ENCODE measurements at regions not wholly inside any gene's neighbourhood (a gene's known extent, or its start where the extent isn't known, plus 50 kb on each side); places are given as distances from the start of the nearest gene placed in this dataset.

DNA sequence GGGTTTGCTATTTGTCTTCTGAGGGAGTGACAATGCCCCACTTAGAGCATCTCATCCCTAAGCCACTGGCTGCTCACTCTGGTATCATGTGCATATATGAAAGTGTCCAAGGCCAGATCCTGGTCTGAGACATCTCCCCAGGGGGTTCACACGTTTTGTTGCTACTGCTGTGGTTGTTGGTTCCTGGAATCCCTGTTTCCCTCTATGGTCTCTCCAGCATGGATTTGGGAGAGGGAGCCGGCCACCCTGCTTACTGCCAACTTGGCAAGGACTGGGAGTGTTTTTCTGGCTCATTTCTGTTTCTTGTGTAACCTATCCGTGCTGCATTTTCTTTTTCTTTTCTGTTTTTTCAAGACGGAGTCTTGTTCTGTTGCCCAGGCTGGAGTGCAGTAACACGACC lies 101.3 kb upstream of the MAX start:
- DNase-seq, result no peak
- no peaks in the 10 kb centered on the region for H3K9me3 ChIP-seq
- no peaks in the 10 kb centered on the region for H3K36me3 ChIP-seq (ENCODE audit: insufficient read depth in 1 of 2, low read depth in 1 of 2)
- no peak for ATAC-seq
- H3K4me1 ChIP-seq, result no peaks in the 10 kb centered on the region
- TF ChIP-seq, protein P1, sequence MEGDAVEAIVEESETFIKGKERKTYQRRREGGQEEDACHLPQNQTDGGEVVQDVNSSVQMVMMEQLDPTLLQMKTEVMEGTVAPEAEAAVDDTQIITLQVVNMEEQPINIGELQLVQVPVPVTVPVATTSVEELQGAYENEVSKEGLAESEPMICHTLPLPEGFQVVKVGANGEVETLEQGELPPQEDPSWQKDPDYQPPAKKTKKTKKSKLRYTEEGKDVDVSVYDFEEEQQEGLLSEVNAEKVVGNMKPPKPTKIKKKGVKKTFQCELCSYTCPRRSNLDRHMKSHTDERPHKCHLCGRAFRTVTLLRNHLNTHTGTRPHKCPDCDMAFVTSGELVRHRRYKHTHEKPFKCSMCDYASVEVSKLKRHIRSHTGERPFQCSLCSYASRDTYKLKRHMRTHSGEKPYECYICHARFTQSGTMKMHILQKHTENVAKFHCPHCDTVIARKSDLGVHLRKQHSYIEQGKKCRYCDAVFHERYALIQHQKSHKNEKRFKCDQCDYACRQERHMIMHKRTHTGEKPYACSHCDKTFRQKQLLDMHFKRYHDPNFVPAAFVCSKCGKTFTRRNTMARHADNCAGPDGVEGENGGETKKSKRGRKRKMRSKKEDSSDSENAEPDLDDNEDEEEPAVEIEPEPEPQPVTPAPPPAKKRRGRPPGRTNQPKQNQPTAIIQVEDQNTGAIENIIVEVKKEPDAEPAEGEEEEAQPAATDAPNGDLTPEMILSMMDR (IDR thresholded peaks at IDR 0.05), result no peak
- no peak overlapping the region for H3K4me3 ChIP-seq
- 24 to 41% (median 33%) methylated on average over 5 of the region's 5 CpGs for WGBS, 3 donors
- intact Hi-C loops (cut with DNase I), result no loop called here
- no peak overlapping the region for H3K27ac ChIP-seq
- H3K27me3 ChIP-seq (ENCODE audit: insufficient read depth in 3 of 3, low read length in 2 of 3), result no peaks in the 10 kb centered on the region

DNA sequence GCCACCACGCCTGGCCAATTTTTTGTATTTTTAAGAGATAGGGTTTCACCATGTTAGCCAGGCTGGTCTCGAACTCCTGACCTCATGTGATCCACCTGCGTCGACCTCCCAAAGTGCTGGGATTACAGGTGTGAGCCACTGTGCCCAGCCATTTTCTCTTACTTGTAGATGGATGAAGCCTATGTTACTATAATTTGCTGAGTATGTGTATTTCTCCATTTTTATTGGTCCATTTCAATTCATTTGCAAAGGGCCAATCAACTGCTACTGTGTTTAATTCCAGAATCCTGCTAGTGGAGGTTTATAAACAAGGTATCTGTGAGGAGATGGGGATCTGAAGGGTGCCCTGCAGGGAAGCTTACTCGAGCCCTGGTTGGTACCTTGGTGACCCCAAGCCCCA lies 101.7 kb upstream of the MAX start:
- no peak for DNase-seq
- no peaks in the 10 kb centered on the region for H3K9me3 ChIP-seq
- H3K36me3 ChIP-seq (ENCODE audit: insufficient read depth in 1 of 2, low read depth in 1 of 2), result no peaks in the 10 kb centered on the region
- 80 to 89% (median 81%) methylated on average over 5 of the region's 5 CpGs for WGBS, 3 donors
- ATAC-seq, result no peak
- no peak overlapping the region for H3K27ac ChIP-seq
- no peaks in the 10 kb centered on the region for H3K27me3 ChIP-seq (ENCODE audit: insufficient read depth in 3 of 3, low read length in 2 of 3)
- intact Hi-C loops (cut with DNase I), result no loop called here
- TF ChIP-seq, protein P1 (IDR thresholded peaks at IDR 0.05), result no peak
- H3K4me3 ChIP-seq, result no peak overlapping the region
- no peaks in the 10 kb centered on the region for H3K4me1 ChIP-seq

DNA sequence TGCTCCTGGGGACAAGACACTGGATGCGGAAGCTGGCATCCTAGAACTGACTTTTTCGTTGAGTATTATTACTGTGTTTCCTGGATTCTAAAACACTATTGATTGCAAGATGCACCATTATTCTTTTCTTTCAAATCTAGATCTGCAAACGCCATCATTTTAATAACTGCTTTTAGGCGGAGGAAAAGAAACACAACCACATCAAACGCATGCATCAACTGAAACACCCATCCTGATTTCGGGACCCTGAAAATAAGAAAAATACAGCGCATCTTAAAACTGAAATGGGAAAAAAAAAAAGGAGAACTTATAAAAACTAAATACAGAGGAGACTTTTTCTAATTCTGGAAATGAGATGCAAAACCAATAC lies 103.7 kb upstream of the MAX start:
- DNase-seq, result no peak
- Histone ChIP-seq H3K4me1 (no peaks in the 10 kb centered on the region), H3K36me3 (ENCODE audit: insufficient read depth in 1 of 2, low read depth in 1 of 2) (no peaks in the 10 kb centered on the region), H3K4me3 (no peak overlapping the region), H3K9me3 (no peaks in the 10 kb centered on the region), H3K27me3 (ENCODE audit: insufficient read depth in 3 of 3, low read length in 2 of 3) (no peaks in the 10 kb centered on the region), H3K27ac (no peak overlapping the region)
- intact Hi-C loops (cut with DNase I), result no loop called here
- TF ChIP-seq, protein P1 (IDR thresholded peaks at IDR 0.05), result no peak
- 80 to 90% (median 84%) methylated on average over 7 of the region's 7 CpGs for WGBS, 3 donors
- ATAC-seq, result no peak

DNA sequence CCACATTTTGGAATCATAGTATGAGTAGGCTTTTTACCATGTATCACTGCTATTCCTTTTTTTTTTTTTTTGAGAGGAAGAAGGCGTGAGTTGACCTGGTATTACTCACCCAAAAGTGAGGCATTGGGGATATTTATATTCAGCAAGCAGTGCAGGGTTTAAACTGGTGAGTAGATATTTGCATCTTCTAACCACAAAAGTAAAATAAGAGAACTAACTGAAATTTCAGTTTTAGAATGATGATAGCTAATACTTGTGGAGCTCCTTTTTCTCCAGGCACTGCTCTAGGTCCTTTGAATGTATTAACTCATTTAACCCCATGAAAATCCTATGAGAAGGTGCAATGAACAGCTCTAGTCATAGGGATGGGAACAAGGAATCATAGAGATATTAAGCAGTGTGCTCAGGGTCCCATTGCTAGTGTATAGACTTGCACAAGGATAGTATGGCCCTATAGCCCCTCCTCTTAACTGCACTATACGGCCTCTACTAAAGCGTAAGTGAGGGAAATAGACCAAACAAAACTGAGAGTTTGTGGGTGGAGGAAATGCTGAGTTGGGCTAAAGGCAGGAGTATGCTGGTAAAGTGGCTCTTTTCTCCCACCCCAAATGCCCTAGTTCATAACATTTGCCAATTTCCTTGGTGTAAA lies 104.3 kb upstream of the MAX start:
- TF ChIP-seq, protein P1 (IDR thresholded peaks at IDR 0.05), result no peak
- Histone ChIP-seq H3K27me3 (ENCODE audit: insufficient read depth in 3 of 3, low read length in 2 of 3) (no peaks in the 10 kb centered on the region), H3K4me1 (no peaks in the 10 kb centered on the region), H3K36me3 (ENCODE audit: insufficient read depth in 1 of 2, low read depth in 1 of 2) (no peaks in the 10 kb centered on the region), H3K9me3 (no peaks in the 10 kb centered on the region), H3K27ac (no peak overlapping the region), H3K4me3 (no peak overlapping the region)
- intact Hi-C loops (cut with DNase I), result no loop called here
- ATAC-seq (no peak), DNase-seq (no peak)
- WGBS, 3 donors, result 81 to 88% (median 88%) methylated on average over 3 of the region's 3 CpGs

DNA sequence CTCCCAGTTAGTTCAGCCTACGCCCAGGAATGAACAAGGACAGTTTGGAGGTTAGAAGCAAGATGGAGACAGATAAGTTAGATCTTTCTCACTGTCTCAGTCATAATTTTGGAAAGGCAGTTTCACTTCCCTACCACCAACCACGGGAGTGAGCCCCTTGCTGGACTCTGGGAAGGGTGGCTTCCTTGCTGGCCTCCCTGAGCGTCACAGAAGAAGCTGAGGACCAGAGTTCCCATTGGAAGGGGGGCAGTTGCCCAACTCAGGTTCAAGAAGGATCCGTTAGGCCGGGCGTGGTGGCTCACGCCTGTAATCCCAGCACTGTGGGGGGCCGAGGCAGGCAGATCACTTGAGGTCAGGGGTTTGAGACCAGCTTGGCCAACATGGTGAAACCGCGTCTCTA lies 106.2 kb upstream of the MAX start:
- H3K4me3 ChIP-seq, result no peak overlapping the region
- H3K9me3 ChIP-seq, result no peaks in the 10 kb centered on the region
- H3K27me3 ChIP-seq (ENCODE audit: insufficient read depth in 3 of 3, low read length in 2 of 3), result no peaks in the 10 kb centered on the region
- no peak for DNase-seq
- TF ChIP-seq, protein P1 (IDR thresholded peaks at IDR 0.05), result no peak
- no peak for ATAC-seq
- H3K4me1 ChIP-seq, result no peaks in the 10 kb centered on the region
- H3K27ac ChIP-seq, result no peak overlapping the region
- no peaks in the 10 kb centered on the region for H3K36me3 ChIP-seq (ENCODE audit: insufficient read depth in 1 of 2, low read depth in 1 of 2)
- 89 to 92% (median 90%) methylated on average over 10 of the region's 10 CpGs for WGBS, 3 donors
- intact Hi-C loops (cut with DNase I), result no loop called here

Data from psoas muscle (tissue), 7 donors.